SU-DHL-6 (cell line): ENCODE measurements at regions not wholly inside any gene's neighbourhood (a gene's known extent, or its start where the extent isn't known, plus 50 kb on each side); places are given as distances from the start of the nearest gene placed in this dataset.
"Not testable (repeated sequence)": the region's sequence is repeated elsewhere in the genome, so short reads cannot be mapped to it uniquely, and the experiment has no call there.

Experiments used
- H2AFZ ChIP-seq: fragments of 200-600 bp; sonication (generic); 2 replicates; pipeline ENCODE4 v1.6.1; 2014; ENCODE audit warnings: low read depth, mild to moderate bottlenecking, moderate library complexity, mixed read lengths, antibody characterized with exemption, low read length; ENCODE audit not compliant: severe bottlenecking
- H3F3A ChIP-seq: fragments of 200-600 bp; shearing (Covaris generic); 2 replicates; pipeline ENCODE4 v1.6.0; 2016; ENCODE audit warnings: antibody characterized with exemption, mild to moderate bottlenecking; ENCODE audit not compliant: insufficient read depth
- H3K27ac ChIP-seq: fragments of 200-600 bp; sonication (generic); 2 replicates; pipeline ENCODE4 v1.5.1; 2016; ENCODE audit warnings: low read depth, mild to moderate bottlenecking, low read length, moderate library complexity, mixed read lengths
- H3K27me3 ChIP-seq: fragments of 200-600 bp; sonication (generic), shearing (Covaris generic); 2 replicates; pipeline ENCODE4 v1.6.0; 2014; ENCODE audit warnings: mild to moderate bottlenecking, low read length
- H3K36me3 ChIP-seq: fragments of 200-600 bp; sonication (generic); 2 replicates; pipeline ENCODE4 v1.6.1; 2014; ENCODE audit warnings: mild to moderate bottlenecking, low read length, mixed read lengths
- H3K4me2 ChIP-seq: fragments of 300-600, 200-600 bp; shearing (Covaris generic), sonication (generic); 2 replicates; pipeline ENCODE4 v1.6.0; 2014; ENCODE audit warnings: low read length, low read depth, mild to moderate bottlenecking; ENCODE audit not compliant: poor library complexity, severe bottlenecking
- H3K4me3 ChIP-seq: fragments of 200-600 bp; sonication (generic); 2 replicates; pipeline ENCODE4 v1.5.1; 2014; ENCODE audit warnings: antibody characterized with exemption, low read length, mild to moderate bottlenecking, mixed read lengths; ENCODE audit not compliant: insufficient read depth, poor library complexity, severe bottlenecking
- H3K79me2 ChIP-seq: fragments of 200-600 bp; sonication (generic); 2 replicates; pipeline ENCODE4 v1.6.1; 2014; ENCODE audit warnings: mild to moderate bottlenecking, low read length, moderate library complexity; ENCODE audit not compliant: insufficient read depth
- H3K9ac ChIP-seq: fragments of 200-600 bp; sonication (generic); 2 replicates; pipeline ENCODE4 v1.7.0; 2014; ENCODE audit warnings: mild to moderate bottlenecking, low read length
- H3K9me2 ChIP-seq: fragments of 200-600 bp; sonication (generic); replicated peaks from 2 replicates; pipeline ENCODE4 v1.6.1; 2014; ENCODE audit warnings: low read length; ENCODE audit not compliant: insufficient read depth
- H3K9me3 ChIP-seq: fragments of 200-600 bp; sonication (generic); 2 replicates; pipeline ENCODE4 v1.6.1; 2014; ENCODE audit warnings: low read length, mixed read lengths; ENCODE audit not compliant: insufficient read depth
- H4K20me1 ChIP-seq: fragments of 200-600 bp; sonication (generic); 2 replicates; pipeline ENCODE4 v1.6.1; 2014; ENCODE audit warnings: low read depth, mild to moderate bottlenecking, antibody characterized with exemption, low read length, moderate library complexity, mixed read lengths
- CTCF ChIP-seq: fragments of 200-600 bp; sonication (generic); IDR thresholded peaks from one replicate; pipeline ENCODE4 v1.5.1; 2017; ENCODE audit warnings: antibody characterized with exemption, mild to moderate bottlenecking, low read length, moderate library complexity; ENCODE audit not compliant: insufficient read depth, poor library complexity, severe bottlenecking
- EZH2phosphoT487 ChIP-seq: fragments of 200-600 bp; sonication (generic), shearing (Covaris generic); conservative IDR thresholded peaks from 2 replicates; pipeline ENCODE4 v1.6.1; 2018; ENCODE audit warnings: mild to moderate bottlenecking, antibody characterized with exemption, low read length, moderate library complexity, mixed read lengths

- Histone ChIP-seq H3K36me3 (no peaks in the 10 kb centered on the region), H2AFZ (no peak overlapping the region), H3K27ac (no peak overlapping the region), H3K9ac (no peak overlapping the region), H3K4me2 (no peak overlapping the region), H3K27me3 (no peaks in the 10 kb centered on the region), H3K4me3 (no peak overlapping the region), H3F3A (no peaks in the 10 kb centered on the region), H3K9me3 (no peaks in the 10 kb centered on the region), H4K20me1 (no peaks in the 10 kb centered on the region), H3K79me2 (no peaks in the 10 kb centered on the region), H3K9me2 (no peaks in the 10 kb centered on the region)
- TF ChIP-seq EZH2phosphoT487 (no peak), CTCF (no peak)
Observed at GRCh38 chr11:13136272-13136596, 127.1 kb downstream of the RASSF10 start.

GRCh38 chr11:13137844-13138301, 128.8 kb downstream of the RASSF10 start:
- H3K9me2 ChIP-seq = no peaks in the 10 kb centered on the region
- no peaks in the 10 kb centered on the region for H3F3A ChIP-seq
- H3K9me3 ChIP-seq = no peaks in the 10 kb centered on the region
- no peak overlapping the region for H3K4me3 ChIP-seq
- no peak for TF ChIP-seq EZH2phosphoT487
- TF ChIP-seq CTCF = no peak
- H3K27me3 ChIP-seq = no peaks in the 10 kb centered on the region
- H3K36me3 ChIP-seq = no peaks in the 10 kb centered on the region
- H3K9ac ChIP-seq = no peak overlapping the region
- H3K27ac ChIP-seq = no peak overlapping the region
- no peak overlapping the region for H2AFZ ChIP-seq
- H3K79me2 ChIP-seq = no peaks in the 10 kb centered on the region
- H4K20me1 ChIP-seq = no peaks in the 10 kb centered on the region
- H3K4me2 ChIP-seq = no peak overlapping the region

GRCh38 chr11:13139085-13139484, 130.0 kb downstream of the RASSF10 start:
- H2AFZ ChIP-seq, H3K9ac ChIP-seq, H3K36me3 ChIP-seq, H3K27me3 ChIP-seq, H3K27ac ChIP-seq, H3K79me2 ChIP-seq, H3K9me2 ChIP-seq, H3F3A ChIP-seq, H4K20me1 ChIP-seq, H3K9me3 ChIP-seq, H3K4me3 ChIP-seq, H3K4me2 ChIP-seq: not testable (repeated sequence)

GRCh38 chr11:13140028-13140870, 131.1 kb downstream of the RASSF10 start:
- Histone ChIP-seq H3F3A (no peaks in the 10 kb centered on the region), H3K4me2 (no peak overlapping the region), H3K9ac (no peak overlapping the region), H3K4me3 (no peak overlapping the region), H2AFZ (no peak overlapping the region), H3K9me3 (no peaks in the 10 kb centered on the region), H3K9me2 (no peaks in the 10 kb centered on the region), H3K27ac (no peak overlapping the region), H4K20me1 (no peaks in the 10 kb centered on the region), H3K36me3 (no peaks in the 10 kb centered on the region), H3K79me2 (no peaks in the 10 kb centered on the region), H3K27me3 (no peaks in the 10 kb centered on the region)
- TF ChIP-seq CTCF = no peak
- TF ChIP-seq EZH2phosphoT487 = no peak
